ENCODE measurements at regions not wholly inside any gene's neighbourhood (a gene's known extent, or its start where the extent isn't known, plus 50 kb on each side); places are given as distances from the start of the nearest gene placed in this dataset.

DNA sequence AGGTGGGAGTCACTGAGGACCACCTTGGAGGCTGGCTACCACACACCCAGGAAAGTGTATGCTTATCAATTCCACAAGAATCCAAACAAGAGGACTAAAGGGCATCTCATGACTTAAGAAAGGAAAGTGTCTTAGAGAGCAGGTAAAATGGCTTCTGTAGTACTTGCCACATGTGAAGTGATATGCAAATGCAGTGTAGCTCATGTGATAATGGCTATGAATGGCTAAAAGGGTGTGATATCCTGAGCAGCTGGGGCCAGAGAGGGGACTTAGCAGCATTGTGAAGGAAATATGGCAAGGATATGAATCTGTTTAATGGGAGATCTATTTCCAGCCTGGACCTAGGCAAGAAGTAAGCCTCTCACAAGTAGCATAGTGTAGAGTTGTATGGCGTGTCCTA is 90.5 kb downstream of the BUB3 start:
- TF ChIP-seq, protein P1, sequence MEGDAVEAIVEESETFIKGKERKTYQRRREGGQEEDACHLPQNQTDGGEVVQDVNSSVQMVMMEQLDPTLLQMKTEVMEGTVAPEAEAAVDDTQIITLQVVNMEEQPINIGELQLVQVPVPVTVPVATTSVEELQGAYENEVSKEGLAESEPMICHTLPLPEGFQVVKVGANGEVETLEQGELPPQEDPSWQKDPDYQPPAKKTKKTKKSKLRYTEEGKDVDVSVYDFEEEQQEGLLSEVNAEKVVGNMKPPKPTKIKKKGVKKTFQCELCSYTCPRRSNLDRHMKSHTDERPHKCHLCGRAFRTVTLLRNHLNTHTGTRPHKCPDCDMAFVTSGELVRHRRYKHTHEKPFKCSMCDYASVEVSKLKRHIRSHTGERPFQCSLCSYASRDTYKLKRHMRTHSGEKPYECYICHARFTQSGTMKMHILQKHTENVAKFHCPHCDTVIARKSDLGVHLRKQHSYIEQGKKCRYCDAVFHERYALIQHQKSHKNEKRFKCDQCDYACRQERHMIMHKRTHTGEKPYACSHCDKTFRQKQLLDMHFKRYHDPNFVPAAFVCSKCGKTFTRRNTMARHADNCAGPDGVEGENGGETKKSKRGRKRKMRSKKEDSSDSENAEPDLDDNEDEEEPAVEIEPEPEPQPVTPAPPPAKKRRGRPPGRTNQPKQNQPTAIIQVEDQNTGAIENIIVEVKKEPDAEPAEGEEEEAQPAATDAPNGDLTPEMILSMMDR (IDR thresholded peaks at IDR 0.05), result no peak
- TF ChIP-seq ZFX (IDR thresholded peaks at IDR 0.05; ENCODE audit: borderline replicate concordance), result no peak
